SK-N-SH (cell line): ENCODE measurements at regions not wholly inside any gene's neighbourhood (a gene's known extent, or its start where the extent isn't known, plus 50 kb on each side); places are given as distances from the start of the nearest gene placed in this dataset.

Experiments used
- CTCF ChIA-PET: fragments of 300-600, 350-600 bp; formaldehyde crosslinking; extraction: SDS; loops from one replicate; lab custom pipeline; 2021; lab: Yijun Ruan, JAX
- POLR2A ChIA-PET: fragments of 350-600 bp; sonication (Branson Sonifier 250); formaldehyde crosslinking; extraction: SDS; loops from one replicate; lab custom pipeline; 2020; ENCODE audit warnings: antibody characterized with exemption, inconsistent platforms; lab: Yijun Ruan, JAX
- DNase-seq: peaks from one replicate; pipeline ENCODE4 v3.0.0; 2012
- H2AFZ ChIP-seq: fragments of 200-600 bp; sonication (generic); 2 replicates; pipeline ENCODE4 v1.8.1; 2016; ENCODE audit warnings: antibody characterized with exemption, mild to moderate bottlenecking, low read depth
- H3F3A ChIP-seq: fragments of 200-600 bp; sonication (generic); replicated peaks from 2 replicates; pipeline ENCODE3; 2016; ENCODE audit warnings: antibody characterized with exemption, mild to moderate bottlenecking; ENCODE audit not compliant: insufficient read depth
- H3K27ac ChIP-seq, 2 experiments: fragments of 200-500 bp in 1 of 2; fragments of 200-600 bp in 1 of 2; sonication (Bioruptor generic) in 1 of 2; sonication (generic), shearing (Covaris generic) in 1 of 2; 2 replicates each; pipeline versions ENCODE4 v1.5.1 to v1.6.1; 2014 to 2016; ENCODE audit warnings: low read depth in 2 of 2, inconsistent platforms in 1 of 2, low read length in 1 of 2, mild to moderate bottlenecking in 1 of 2, mixed read lengths in 1 of 2
- H3K27me3 ChIP-seq: fragments of 200-600 bp; sonication (generic), shearing (Covaris generic); 2 replicates; pipeline ENCODE4 v1.6.1; 2016; ENCODE audit warnings: mixed run types; ENCODE audit not compliant: insufficient read depth
- H3K36me3 ChIP-seq, 2 experiments: fragments of 200-500 bp in 1 of 2; fragments of 200-600 bp in 1 of 2; sonication (Bioruptor generic) in 1 of 2; sonication (generic) in 1 of 2; replicated peaks in 1 of 2; 2 replicates each; pipeline versions ENCODE3 to v1.5.1; 2014 to 2016; ENCODE audit warnings: low read length in 1 of 2, mild to moderate bottlenecking in 1 of 2; ENCODE audit not compliant: insufficient read depth in 2 of 2, control insufficient read depth in 1 of 2
- H3K4me1 ChIP-seq, 2 experiments: fragments of 200-500 bp in 1 of 2; fragments of 200-600 bp in 1 of 2; sonication (Bioruptor generic) in 1 of 2; sonication (generic), shearing (Covaris generic) in 1 of 2; 2 replicates each; pipeline versions ENCODE4 v1.5.1 to v1.6.1; 2014 to 2016; ENCODE audit warnings: low read depth in 1 of 2, low read length in 1 of 2, mixed run types in 1 of 2; ENCODE audit not compliant: insufficient read depth in 2 of 2, control insufficient read depth in 1 of 2
- H3K4me2 ChIP-seq: fragments of 200-600 bp; sonication (generic), shearing (Covaris generic); 2 replicates; pipeline ENCODE4 v1.6.1; 2017; ENCODE audit warnings: mixed run types
- H3K4me3 ChIP-seq, 2 experiments: fragments of 200-500 bp in 1 of 2; fragments of 200-600 bp in 1 of 2; sonication (Bioruptor generic) in 1 of 2; sonication (generic), shearing (Covaris generic) in 1 of 2; 2 replicates each; pipeline versions ENCODE4 v1.5.1 to v1.8.1; 2014 to 2016; ENCODE audit warnings: low read depth in 2 of 2, inconsistent platforms in 1 of 2, low read length in 1 of 2, mild to moderate bottlenecking in 1 of 2, mixed read lengths in 1 of 2, moderate library complexity in 1 of 2
- H3K79me2 ChIP-seq: fragments of 200-600 bp; sonication (generic); 2 replicates; pipeline ENCODE4 v1.8.1; 2017; ENCODE audit warnings: mild to moderate bottlenecking; ENCODE audit not compliant: insufficient read depth
- H3K9ac ChIP-seq: fragments of 200-600 bp; sonication (generic); 2 replicates; pipeline ENCODE4 v1.6.1; 2017; ENCODE audit warnings: mixed run types
- H3K9me2 ChIP-seq: fragments of 200-600 bp; sonication (generic); 2 replicates; pipeline ENCODE4 v1.6.1; 2017; ENCODE audit warnings: mixed run types
- H3K9me3 ChIP-seq: fragments of 200-600 bp; sonication (generic); 2 replicates; pipeline ENCODE4 v1.6.1; 2017; ENCODE audit warnings: mixed run types, mild to moderate bottlenecking, moderate library complexity
- H4K20me1 ChIP-seq: fragments of 200-600 bp; sonication (generic); 2 replicates; pipeline ENCODE4 v1.6.1; 2017; ENCODE audit warnings: mild to moderate bottlenecking, mixed run types; ENCODE audit not compliant: insufficient read depth
- EZH2phosphoT487 ChIP-seq: fragments of 200-600 bp; sonication (generic); IDR thresholded peaks from 2 replicates; pipeline ENCODE4 v1.6.1; 2017; ENCODE audit warnings: low read depth, mixed run types, mild to moderate bottlenecking, antibody characterized with exemption, moderate library complexity, borderline replicate concordance
- FOXM1 ChIP-seq: IDR thresholded peaks from 2 replicates; pipeline ENCODE4 v1.4.0; 2012; ENCODE audit warnings: low read depth, mild to moderate bottlenecking
- NFIC ChIP-seq: IDR thresholded peaks from 2 replicates; pipeline ENCODE4 v1.4.0; 2012; ENCODE audit warnings: borderline replicate concordance
- NRF1 ChIP-seq: IDR thresholded peaks from 2 replicates; pipeline ENCODE4 v1.6.1; 2012; ENCODE audit warnings: low read depth, mild to moderate bottlenecking, low read length
- RAD21 ChIP-seq: IDR thresholded peaks from 2 replicates; pipeline ENCODE4 v1.6.1; 2012; ENCODE audit warnings: mild to moderate bottlenecking, low read length
- REST ChIP-seq: IDR thresholded peaks from 2 replicates; pipeline ENCODE4 v1.6.1; 2012; ENCODE audit warnings: mild to moderate bottlenecking, low read depth, low read length, moderate library complexity
- SIN3A ChIP-seq: IDR thresholded peaks from 2 replicates; pipeline ENCODE4 v1.6.1; 2012; ENCODE audit warnings: low read depth, mild to moderate bottlenecking, low read length, moderate library complexity, borderline replicate concordance
- SMC3 ChIP-seq: IDR thresholded peaks from 2 replicates; pipeline ENCODE4 v1.6.1; 2012; ENCODE audit warnings: low read depth, low read length, improper control_type of control experiment
- TAF1 ChIP-seq: IDR thresholded peaks from 2 replicates; pipeline ENCODE4 v1.6.1; 2012; ENCODE audit warnings: low read depth, mild to moderate bottlenecking, low read length, moderate library complexity, borderline replicate concordance
- TCF12 ChIP-seq: IDR thresholded peaks from 2 replicates; pipeline ENCODE4 v1.4.0; 2012
- USF2 ChIP-seq: fragments of 150-350 bp; IDR thresholded peaks from 2 replicates; pipeline ENCODE4 v1.6.1; 2017; ENCODE audit warnings: antibody characterized with exemption, low read length, low read depth, borderline replicate concordance
- ZBTB33 ChIP-seq: IDR thresholded peaks from 2 replicates; pipeline ENCODE4 v1.4.0; 2012; ENCODE audit warnings: low read depth, borderline replicate concordance
- WGBS: methylation state at CpG from one replicate; pipeline ENCODE4 v1.1.6; 2017; ENCODE audit warnings: low lambda C conversion rate; 5-methylcytosine and 5-hydroxymethylcytosine counted together

- ChIA-PET POLR2A (no interaction called here), CTCF (no interaction called here)
- no peaks in the 10 kb centered on the region for H3K9me2 ChIP-seq
- H3K4me2 ChIP-seq = no peak overlapping the region
- no peak for DNase-seq
- H3F3A ChIP-seq = no peaks in the 10 kb centered on the region
- H3K36me3 ChIP-seq = no peaks in the 10 kb centered on the region
- H3K9me3 ChIP-seq = no peaks in the 10 kb centered on the region
- no peak overlapping the region for H2AFZ ChIP-seq
- no peaks in the 10 kb centered on the region for H4K20me1 ChIP-seq
- H3K27ac ChIP-seq = no peak overlapping the region
- H3K4me1 ChIP-seq = no peaks in the 10 kb centered on the region
- H3K9ac ChIP-seq = no peak overlapping the region
- H3K27me3 ChIP-seq = no peaks in the 10 kb centered on the region
- 7% methylated on average over 3 of the region's 3 CpGs for WGBS
- no peak for TF ChIP-seq ZBTB33
- no peak for TF ChIP-seq SMC3
- TF ChIP-seq NFIC = no peak
- no peak for TF ChIP-seq USF2
- TF ChIP-seq TAF1 = no peak
- no peak for TF ChIP-seq TCF12
- TF ChIP-seq RAD21 = no peak
- no peak for TF ChIP-seq SIN3A
- no peak for TF ChIP-seq FOXM1
- H3K4me3 ChIP-seq = no peak overlapping the region
- H3K79me2 ChIP-seq = no peaks in the 10 kb centered on the region
Observed at GRCh38 chr20:52652271-52652670, 319.9 kb upstream of the TSHZ2 start.

GRCh38 chr20:52649727-52650126 is 322.4 kb upstream of the TSHZ2 start:
- TF ChIP-seq EZH2phosphoT487 (no peak), NRF1 (no peak), REST (no peak)
- H4K20me1 ChIP-seq = no peaks in the 10 kb centered on the region
- no peaks in the 10 kb centered on the region for H3K36me3 ChIP-seq
- no peak overlapping the region for H3K27ac ChIP-seq
- H3F3A ChIP-seq = no peaks in the 10 kb centered on the region
- POLR2A ChIA-PET = no interaction called here
- H3K9me2 ChIP-seq = no peaks in the 10 kb centered on the region
- H3K4me1 ChIP-seq = no peaks in the 10 kb centered on the region
- CTCF ChIA-PET = no interaction called here
- H2AFZ ChIP-seq = no peak overlapping the region
- no peaks in the 10 kb centered on the region for H3K9me3 ChIP-seq
- H3K27me3 ChIP-seq = no peaks in the 10 kb centered on the region
- no peak overlapping the region for H3K4me2 ChIP-seq
- H3K79me2 ChIP-seq = no peaks in the 10 kb centered on the region
- DNase-seq = no peak
- no peak overlapping the region for H3K9ac ChIP-seq
- H3K4me3 ChIP-seq = no peak overlapping the region
